ENCODE measurements at regions not wholly inside any gene's neighbourhood (a gene's known extent, or its start where the extent isn't known, plus 50 kb on each side); places are given as distances from the start of the nearest gene placed in this dataset.

GRCh38 chrX:68894513-68895340 lies 65.9 kb downstream of the EFNB1 start:
- DNase-seq (ENCODE audit: low spot score), result no peak

GRCh38 chrX:68894142-68894512 lies 65.3 kb downstream of the EFNB1 start:
- no peak for DNase-seq (ENCODE audit: low spot score)

- no peak for DNase-seq (ENCODE audit: low spot score)
Measured at GRCh38 chrX:68892651-68893050, 63.8 kb downstream of the EFNB1 start.

GRCh38 chrX:68892134-68892533 lies 63.3 kb downstream of the EFNB1 start:
- no peak for DNase-seq (ENCODE audit: low spot score)
